Suprapubic skin (tissue), 4 donors: ENCODE measurements at regions not wholly inside any gene's neighbourhood (a gene's known extent, or its start where the extent isn't known, plus 50 kb on each side); places are given as distances from the start of the nearest gene placed in this dataset.
A peak's percentile ranks its signal among the peaks of the same experiment; 100 is the strongest.

Source experiments
- DNase-seq, 2 donors: peaks; one replicate each; pipeline ENCODE4 v3.0.0-alpha.2; 2019; ENCODE audit warnings: low spot score in 2 of 2
- H3K27ac ChIP-seq: fragments of 200-600 bp; sonication (generic); one replicate; pipeline ENCODE4 v1.5.1; 2019
- H3K27me3 ChIP-seq: fragments of 200-600 bp; sonication (generic); one replicate; pipeline ENCODE4 v1.5.1; 2019
- H3K36me3 ChIP-seq: fragments of 200-600 bp; sonication (generic); one replicate; pipeline ENCODE4 v1.5.1; 2019
- H3K4me1 ChIP-seq: fragments of 200-600 bp; sonication (generic); one replicate; pipeline ENCODE4 v1.5.1; 2019
- H3K4me3 ChIP-seq: fragments of 200-600 bp; sonication (generic); one replicate; pipeline ENCODE4 v1.5.1; 2019; ENCODE audit warnings: mild to moderate bottlenecking
- H3K9me3 ChIP-seq: fragments of 200-600 bp; sonication (generic); one replicate; pipeline ENCODE4 v1.5.1; 2019
- CTCF ChIP-seq, 2 donors: fragments of 200-600 bp in 1 of 2; fragments of 450-650 bp in 1 of 2; sonication (generic) in 1 of 2; IDR thresholded peaks; one replicate each; pipeline ENCODE4 v1.5.1; 2016 to 2019; ENCODE audit warnings: antibody characterized with exemption in 2 of 2, mild to moderate bottlenecking in 1 of 2, moderate library complexity in 1 of 2
- EP300 ChIP-seq: sonication (generic); formaldehyde crosslinking; IDR thresholded peaks from one replicate; pipeline ENCODE4 v1.6.1; 2017; ENCODE audit warnings: antibody characterized with exemption
- POLR2A ChIP-seq, 2 donors: fragments of 450-650 bp; IDR thresholded peaks; one replicate each; pipeline ENCODE4 v1.6.1; 2017; ENCODE audit warnings: antibody characterized with exemption in 2 of 2, mild to moderate bottlenecking in 2 of 2, moderate library complexity in 2 of 2
- POLR2AphosphoS5 ChIP-seq, 3 donors: sonication (generic); formaldehyde crosslinking; IDR thresholded peaks; one replicate each; pipeline ENCODE4 v1.6.1; 2017; ENCODE audit warnings: antibody characterized with exemption in 3 of 3
- WGBS: methylation state at CpG from one replicate; pipeline ENCODE4 v1.1.5; 2018; 5-methylcytosine and 5-hydroxymethylcytosine counted together

GRCh38 chr17:56707312-56708219 lies 114.1 kb downstream of the NOG start:
- Histone ChIP-seq H3K36me3 (no peaks in the 10 kb centered on the region), H3K4me3 (no peak overlapping the region), H3K4me1 (no peaks in the 10 kb centered on the region), H3K27me3 (peaks cover 18% of the 10 kb centered on the region), H3K9me3 (no peaks in the 10 kb centered on the region), H3K27ac (no peak overlapping the region)
- WGBS: 38% methylated on average over 14 of the region's 19 CpGs
- TF ChIP-seq POLR2A (IDR thresholded peaks at IDR 0.05): no peak
- TF ChIP-seq EP300: no peak
- no peak for TF ChIP-seq POLR2AphosphoS5 (IDR thresholded peaks at IDR 0.05)
- no peak for TF ChIP-seq CTCF (IDR thresholded peaks at IDR 0.05)
- no peak for DNase-seq

DNA sequence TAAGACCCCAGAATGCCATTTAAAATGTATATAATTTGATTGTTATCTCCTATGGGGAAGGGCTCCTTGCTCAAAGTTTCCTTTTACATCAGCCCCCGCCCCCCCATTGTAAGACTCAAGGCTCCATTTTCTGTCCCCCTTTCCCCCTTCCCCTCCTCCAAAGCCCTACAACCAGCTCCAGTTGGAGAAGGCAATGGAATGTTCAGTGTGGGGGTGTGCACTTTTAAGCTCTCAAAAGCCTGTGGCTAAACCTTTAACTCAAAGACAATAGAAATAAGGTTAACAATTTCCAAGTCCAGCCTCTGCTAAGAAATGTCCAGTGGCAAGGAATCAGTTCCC lies 114.7 kb downstream of the NOG start:
- Histone ChIP-seq H3K27me3 (peaks cover 17% of the 10 kb centered on the region), H3K4me1 (no peaks in the 10 kb centered on the region), H3K4me3 (no peak overlapping the region), H3K27ac (no peak overlapping the region), H3K36me3 (no peaks in the 10 kb centered on the region), H3K9me3 (no peaks in the 10 kb centered on the region)
- 65% methylated on average over 1 of the region's 1 CpG for WGBS
- no peak for DNase-seq
- TF ChIP-seq CTCF (IDR thresholded peaks at IDR 0.05) (no peak), EP300 (no peak), POLR2AphosphoS5 (IDR thresholded peaks at IDR 0.05) (no peak), POLR2A (IDR thresholded peaks at IDR 0.05) (no peak)

GRCh38 chr17:56708670-56709410 lies 115.3 kb downstream of the NOG start:
- TF ChIP-seq POLR2AphosphoS5 (IDR thresholded peaks at IDR 0.05) (no peak), POLR2A (IDR thresholded peaks at IDR 0.05) (no peak), EP300 (no peak), CTCF (IDR thresholded peaks at IDR 0.05) (no peak)
- Histone ChIP-seq H3K4me3 (no peak overlapping the region), H3K9me3 (no peaks in the 10 kb centered on the region), H3K36me3 (no peaks in the 10 kb centered on the region), H3K27me3 (peaks cover 14% of the 10 kb centered on the region), H3K27ac (no peak overlapping the region), H3K4me1 (no peaks in the 10 kb centered on the region)
- no peak for DNase-seq
- 86% methylated on average over 9 of the region's 9 CpGs for WGBS

GRCh38 chr17:56710986-56711385 lies 117.5 kb downstream of the NOG start:
- H3K36me3 ChIP-seq: no peaks in the 10 kb centered on the region
- peaks cover 8% of the 10 kb centered on the region for H3K27me3 ChIP-seq
- H3K4me3 ChIP-seq: no peak overlapping the region
- DNase-seq: no peak
- H3K9me3 ChIP-seq: no peaks in the 10 kb centered on the region
- H3K27ac ChIP-seq: no peak overlapping the region
- TF ChIP-seq EP300: no peak
- TF ChIP-seq POLR2A (IDR thresholded peaks at IDR 0.05): no peak
- TF ChIP-seq CTCF (IDR thresholded peaks at IDR 0.05): no peak
- TF ChIP-seq POLR2AphosphoS5 (IDR thresholded peaks at IDR 0.05): no peak
- WGBS: 69% methylated on average over 6 of the region's 6 CpGs
- no peaks in the 10 kb centered on the region for H3K4me1 ChIP-seq

GRCh38 chr17:56715613-56716357 lies 117.9 kb downstream of the C17orf67 start:
- H3K36me3 ChIP-seq: no peaks in the 10 kb centered on the region
- DNase-seq: peak; percentile 84 to 89
- H3K27me3 ChIP-seq: peaks cover 3% of the 10 kb centered on the region
- peak; percentile 46 to 72 for TF ChIP-seq CTCF (IDR thresholded peaks at IDR 0.05)
- TF ChIP-seq EP300: no peak
- no peak for TF ChIP-seq POLR2AphosphoS5 (IDR thresholded peaks at IDR 0.05)
- no peak for TF ChIP-seq POLR2A (IDR thresholded peaks at IDR 0.05)
- no peaks in the 10 kb centered on the region for H3K4me1 ChIP-seq
- H3K9me3 ChIP-seq: no peaks in the 10 kb centered on the region
- 20% methylated on average over 8 of the region's 8 CpGs for WGBS
- H3K4me3 ChIP-seq: no peak overlapping the region
- no peak overlapping the region for H3K27ac ChIP-seq
